Brain pericyte (primary cell): ENCODE measurements at regions not wholly inside any gene's neighbourhood (a gene's known extent, or its start where the extent isn't known, plus 50 kb on each side); places are given as distances from the start of the nearest gene placed in this dataset.

Experiments used
- DNase-seq: peaks from one replicate; pipeline ENCODE4 v3.0.0-alpha.2; 2012; ENCODE audit warnings: low read depth, low spot score

- no peak for DNase-seq
These were observed 136.6 kb downstream of the PIK3R1 start for GRCh38 chr5:68352166-68352565.

GRCh38 chr5:68353605-68354004 is 138.0 kb downstream of the PIK3R1 start:
- no peak for DNase-seq

DNA sequence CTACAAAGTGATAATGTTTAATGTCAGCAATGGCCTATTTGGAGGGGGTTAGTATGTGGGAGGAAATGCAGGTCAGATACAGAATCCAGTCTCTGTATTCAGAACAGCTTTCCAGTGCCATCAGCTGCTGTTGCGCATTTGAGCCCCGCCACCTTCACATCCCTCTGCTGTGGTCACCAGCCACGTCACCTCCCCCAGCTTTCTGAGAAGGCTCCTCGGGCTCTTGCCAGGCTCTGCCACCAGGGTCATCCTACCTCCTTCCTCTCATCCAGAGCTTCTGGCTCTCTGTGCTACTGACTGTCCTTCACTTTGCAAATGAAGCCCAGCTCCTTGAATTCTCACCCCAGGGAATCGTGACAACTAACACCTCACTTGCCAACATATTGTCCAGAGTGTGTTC is 138.8 kb downstream of the PIK3R1 start:
- no peak for DNase-seq

DNA sequence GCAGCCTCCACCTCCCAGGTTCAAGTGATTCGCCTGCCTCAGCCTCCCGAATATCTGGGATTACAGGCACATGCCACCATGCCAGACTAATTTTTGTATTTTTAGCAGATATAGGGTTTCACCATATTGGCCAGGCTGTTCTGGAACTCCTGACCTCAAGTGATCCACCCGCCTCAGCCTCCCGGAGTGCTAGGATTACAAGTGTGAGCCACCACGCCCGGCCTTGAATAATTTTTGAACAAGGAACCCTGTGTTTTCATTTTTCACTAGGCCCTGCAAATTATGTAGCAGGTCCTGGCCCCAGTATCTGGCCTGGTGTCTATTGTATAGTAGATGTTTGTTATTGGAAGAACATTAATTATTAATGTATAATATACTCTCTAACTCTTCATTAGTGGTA is 140.7 kb downstream of the PIK3R1 start:
- DNase-seq, result no peak

- DNase-seq, result no peak
These were observed 141.1 kb downstream of the PIK3R1 start for GRCh38 chr5:68356623-68357022.

DNA sequence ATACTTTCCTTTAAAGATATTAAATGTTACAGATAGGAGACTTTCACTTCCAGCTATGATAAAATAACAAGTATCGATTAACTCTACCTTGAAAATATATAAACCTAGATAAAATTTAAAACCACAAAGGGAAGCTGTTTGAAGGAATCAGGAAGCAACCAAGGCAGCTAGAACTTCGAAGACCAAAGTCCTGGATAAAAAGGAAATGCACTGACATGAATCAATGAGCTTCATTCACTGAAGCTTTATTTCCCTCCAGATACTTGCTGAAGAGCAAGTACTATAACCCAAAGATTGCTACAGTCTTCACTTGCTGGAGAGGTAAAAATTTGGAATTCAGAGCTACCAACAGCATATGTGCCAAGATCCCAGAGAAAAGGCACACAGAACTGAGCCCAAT is 144.1 kb downstream of the PIK3R1 start:
- no peak for DNase-seq

GRCh38 chr5:68362331-68362730 is 146.8 kb downstream of the PIK3R1 start:
- no peak for DNase-seq

- DNase-seq, result no peak
These were observed 150.3 kb downstream of the PIK3R1 start for GRCh38 chr5:68365889-68366288.

GRCh38 chr5:68367287-68367686 is 151.7 kb downstream of the PIK3R1 start:
- DNase-seq, result no peak

- DNase-seq, result no peak
These were observed 152.2 kb downstream of the PIK3R1 start for GRCh38 chr5:68367717-68368116.

- DNase-seq, result no peak
These were observed 152.9 kb downstream of the PIK3R1 start for GRCh38 chr5:68368311-68369022.

GRCh38 chr5:68369023-68369359 is 153.4 kb downstream of the PIK3R1 start:
- no peak for DNase-seq

GRCh38 chr5:68369457-68370125 is 154.0 kb downstream of the PIK3R1 start:
- no peak for DNase-seq

DNA sequence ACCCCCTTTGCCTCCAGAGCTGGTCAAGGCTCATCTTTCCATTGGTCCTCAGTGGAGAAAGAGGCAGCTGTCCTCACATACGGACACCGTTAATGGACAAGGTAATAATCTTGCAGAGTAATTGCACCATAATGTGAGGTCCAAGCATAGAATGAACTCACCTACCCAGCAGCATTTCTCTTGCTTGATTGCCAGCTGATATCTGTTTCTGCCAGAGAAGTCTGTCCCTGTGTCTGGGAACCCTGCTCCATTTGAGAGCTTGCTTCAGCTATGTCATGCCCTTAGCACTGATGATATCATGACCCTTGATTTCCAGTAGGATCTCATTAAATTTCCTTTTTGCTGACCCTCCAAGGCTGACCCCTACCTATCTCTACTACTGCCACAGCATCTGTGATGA is 154.6 kb downstream of the PIK3R1 start:
- DNase-seq, result no peak

GRCh38 chr5:68371607-68372006 is 156.1 kb downstream of the PIK3R1 start:
- DNase-seq, result no peak

GRCh38 chr5:68372161-68372560 is 156.6 kb downstream of the PIK3R1 start:
- no peak for DNase-seq

- no peak for DNase-seq
These were observed 157.5 kb downstream of the PIK3R1 start for GRCh38 chr5:68373050-68373449.

DNA sequence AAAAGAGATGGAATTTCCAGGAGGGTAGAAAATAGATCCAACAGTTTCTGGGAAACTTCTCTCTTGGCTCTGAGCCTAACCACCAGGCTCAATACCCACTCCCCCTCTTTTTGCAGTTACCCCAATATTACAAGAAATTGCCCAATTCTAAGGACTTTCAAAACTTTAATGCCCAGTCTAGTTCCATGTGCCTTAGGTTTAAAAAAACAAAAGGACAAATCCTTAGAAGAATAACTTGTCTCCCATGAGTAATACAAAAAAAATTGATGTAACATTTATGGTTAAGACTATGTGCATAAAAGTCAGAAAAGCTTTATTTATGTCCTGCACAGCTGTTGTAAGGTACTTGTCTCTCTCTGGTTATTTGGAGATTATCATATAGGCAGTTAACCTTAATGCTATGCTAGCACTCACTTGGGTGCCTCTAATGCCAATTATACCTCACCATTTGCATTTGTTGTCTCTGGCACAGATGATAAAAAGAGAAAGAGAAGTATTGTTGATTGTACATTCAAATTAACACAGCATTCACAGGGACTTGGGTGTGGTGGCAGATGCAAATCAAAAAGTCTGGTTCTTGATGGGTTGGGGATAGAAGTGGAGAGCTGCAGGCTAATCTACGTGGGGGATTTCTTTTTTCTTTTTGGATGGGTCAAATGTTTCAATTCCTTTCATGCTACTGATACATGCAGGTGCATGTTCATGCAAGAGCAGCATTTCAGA is 159.4 kb downstream of the PIK3R1 start:
- no peak for DNase-seq

DNA sequence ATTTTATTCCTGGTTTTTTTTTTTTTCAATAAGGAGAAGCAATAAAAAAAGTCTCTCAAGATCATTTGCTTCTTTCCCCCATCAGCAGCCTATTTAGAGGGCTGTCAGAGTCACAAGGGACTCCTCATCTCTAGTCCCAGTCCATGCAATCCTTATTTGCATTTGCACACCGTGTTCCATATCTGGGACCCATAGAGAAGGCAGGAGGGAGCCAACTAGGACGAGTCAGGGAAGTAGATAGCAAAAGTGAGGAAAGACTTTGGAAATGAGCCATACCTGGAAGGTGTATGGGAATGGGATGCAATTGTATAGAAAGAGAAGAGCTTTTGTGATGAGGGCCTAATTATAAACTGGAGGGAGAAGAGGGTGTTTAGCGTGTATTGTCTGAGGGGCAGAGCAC is 160.0 kb downstream of the PIK3R1 start:
- no peak for DNase-seq

- DNase-seq, result no peak
These were observed 161.4 kb downstream of the PIK3R1 start for GRCh38 chr5:68376935-68377334.

DNA sequence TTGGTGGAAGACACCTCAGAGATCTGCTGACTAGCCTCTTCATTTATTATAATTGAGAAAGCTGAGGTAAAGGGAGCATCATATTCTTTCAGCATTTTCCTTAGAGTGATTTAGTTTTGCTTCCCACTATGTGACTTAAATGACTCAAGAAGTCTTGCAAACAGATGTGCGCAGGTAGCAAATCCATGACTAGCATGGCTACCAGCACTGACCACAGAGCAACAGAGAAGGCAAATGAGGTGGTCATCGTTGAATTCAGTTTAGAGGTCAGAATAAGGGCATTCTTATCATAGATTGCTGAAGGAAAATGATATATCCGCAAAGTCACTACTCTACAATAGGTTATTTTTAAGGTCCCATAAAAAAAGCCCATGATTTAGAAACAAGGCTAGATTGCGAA is 162.2 kb downstream of the PIK3R1 start:
- DNase-seq, result no peak

DNA sequence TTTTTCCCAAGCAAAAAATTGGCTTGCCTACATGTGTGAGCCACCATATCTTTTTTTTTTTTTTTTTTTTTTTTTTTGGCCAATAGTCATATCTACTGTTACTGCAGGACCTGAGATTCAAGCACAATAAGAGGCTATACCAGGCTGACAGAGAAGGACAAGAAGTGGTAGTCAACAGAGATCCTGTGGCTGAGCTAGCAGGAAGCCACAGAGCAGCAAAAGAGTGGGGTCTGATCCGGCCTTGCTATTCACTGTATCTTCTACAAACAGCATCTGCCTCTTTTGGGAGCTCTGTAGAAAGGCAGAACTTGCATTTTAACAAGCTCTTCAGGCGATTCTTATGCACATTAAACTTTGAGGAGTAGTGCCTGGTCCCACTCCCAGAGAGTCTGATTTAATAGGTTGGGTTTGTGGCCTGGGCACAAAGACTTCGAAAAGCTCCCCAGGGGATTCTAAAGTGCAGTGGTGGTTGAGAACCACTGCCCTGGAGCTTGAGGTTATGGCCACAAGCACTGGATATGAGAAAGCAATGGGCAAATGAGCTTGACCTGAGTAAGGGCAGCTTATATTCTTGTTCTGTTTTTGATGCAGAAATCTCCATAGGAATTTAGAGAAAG is 162.8 kb downstream of the PIK3R1 start:
- DNase-seq, result no peak
